Astrocyte (in vitro differentiated cells and primary cell): ENCODE measurements at regions not wholly inside any gene's neighbourhood (a gene's known extent, or its start where the extent isn't known, plus 50 kb on each side); places are given as distances from the start of the nearest gene placed in this dataset.

Experiments used
- EZH2 ChIP-seq: IDR thresholded peaks from 2 replicates; pipeline ENCODE4 v1.6.1; 2012; ENCODE audit warnings: mild to moderate bottlenecking, low read length, inconsistent platforms; ENCODE audit not compliant: insufficient read depth
- TF ChIP-seq, protein P1 (sequence below): IDR thresholded peaks from 2 replicates; pipeline ENCODE4 v1.5.1; 2011; ENCODE audit warnings: low read depth, mild to moderate bottlenecking, inconsistent platforms, low read length, moderate library complexity; ENCODE audit not compliant: insufficient read depth

DNA sequence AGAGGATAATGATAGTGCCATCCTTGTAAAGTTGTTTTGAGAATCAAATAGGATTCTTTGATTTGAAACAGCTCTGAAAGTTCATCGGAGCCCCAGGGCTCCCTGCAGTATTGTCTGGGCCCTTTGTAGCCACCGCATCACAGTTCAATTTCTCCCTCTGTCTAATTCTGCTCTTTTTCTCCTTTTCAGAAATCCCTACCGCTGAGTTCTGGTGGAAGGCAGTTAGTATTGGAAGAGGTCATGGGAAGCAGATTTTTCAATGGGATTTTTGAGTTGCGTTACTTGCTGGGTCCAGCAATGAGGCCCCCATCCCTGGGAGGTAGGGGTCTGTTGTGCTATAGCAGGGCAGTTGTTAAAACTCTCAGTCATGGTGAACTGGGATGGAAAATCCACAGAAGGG, 101.0 kb upstream of the DISP3 start:
- TF ChIP-seq, protein P1, sequence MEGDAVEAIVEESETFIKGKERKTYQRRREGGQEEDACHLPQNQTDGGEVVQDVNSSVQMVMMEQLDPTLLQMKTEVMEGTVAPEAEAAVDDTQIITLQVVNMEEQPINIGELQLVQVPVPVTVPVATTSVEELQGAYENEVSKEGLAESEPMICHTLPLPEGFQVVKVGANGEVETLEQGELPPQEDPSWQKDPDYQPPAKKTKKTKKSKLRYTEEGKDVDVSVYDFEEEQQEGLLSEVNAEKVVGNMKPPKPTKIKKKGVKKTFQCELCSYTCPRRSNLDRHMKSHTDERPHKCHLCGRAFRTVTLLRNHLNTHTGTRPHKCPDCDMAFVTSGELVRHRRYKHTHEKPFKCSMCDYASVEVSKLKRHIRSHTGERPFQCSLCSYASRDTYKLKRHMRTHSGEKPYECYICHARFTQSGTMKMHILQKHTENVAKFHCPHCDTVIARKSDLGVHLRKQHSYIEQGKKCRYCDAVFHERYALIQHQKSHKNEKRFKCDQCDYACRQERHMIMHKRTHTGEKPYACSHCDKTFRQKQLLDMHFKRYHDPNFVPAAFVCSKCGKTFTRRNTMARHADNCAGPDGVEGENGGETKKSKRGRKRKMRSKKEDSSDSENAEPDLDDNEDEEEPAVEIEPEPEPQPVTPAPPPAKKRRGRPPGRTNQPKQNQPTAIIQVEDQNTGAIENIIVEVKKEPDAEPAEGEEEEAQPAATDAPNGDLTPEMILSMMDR = no peak
- TF ChIP-seq EZH2 = no peak
